HG03439 (cell line): ENCODE measurements at regions not wholly inside any gene's neighbourhood (a gene's known extent, or its start where the extent isn't known, plus 50 kb on each side); places are given as distances from the start of the nearest gene placed in this dataset.

ENCODE experiments used
- ATAC-seq: cut with Tn5 transposase; IDR thresholded peaks from one replicate; pipeline ENCODE4 v1.9.1; 2021; ENCODE audit warnings: mild to moderate bottlenecking, moderate library complexity; ENCODE audit not compliant: unreplicated experiment

DNA sequence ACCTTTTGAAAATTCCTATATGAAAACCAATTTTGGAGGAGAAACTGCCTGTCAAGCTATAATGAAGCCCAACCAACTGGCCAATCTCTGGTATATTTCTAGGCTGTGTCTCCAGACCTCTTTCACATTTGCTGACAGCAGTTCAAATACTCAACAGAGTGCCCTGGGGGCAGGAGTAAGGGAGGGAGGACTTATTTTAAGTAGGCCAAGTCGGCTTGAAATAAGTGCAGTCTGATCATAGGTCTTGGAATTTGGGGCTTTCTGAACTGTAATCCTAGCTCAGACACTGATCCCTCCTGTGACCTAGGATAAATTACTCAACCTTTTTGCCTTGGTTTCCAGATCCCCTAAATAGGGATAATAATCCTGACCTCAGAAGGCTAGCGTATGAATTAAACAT is 59.4 kb upstream of the SLC7A11 start:
- no peak for ATAC-seq

DNA sequence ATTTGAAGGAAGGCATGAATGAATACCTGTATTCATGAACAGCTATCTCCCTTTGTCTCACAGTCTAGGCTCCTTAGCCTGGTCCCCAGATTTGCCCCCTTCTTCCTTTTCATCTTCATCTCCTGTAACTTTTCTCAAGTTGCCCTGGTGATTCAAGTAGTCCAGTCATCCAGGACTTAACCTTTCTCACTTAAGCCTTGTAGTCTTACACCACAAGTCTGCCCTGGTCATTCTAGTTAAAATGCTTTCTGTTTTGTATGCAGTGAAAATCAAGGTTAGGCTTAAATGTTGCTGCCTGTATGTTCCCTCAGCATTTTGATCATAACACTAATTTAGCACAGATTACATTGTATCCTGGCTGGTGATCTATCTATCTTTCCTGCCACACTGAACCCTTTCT is 58.5 kb upstream of the SLC7A11 start:
- ATAC-seq, result no peak

DNA sequence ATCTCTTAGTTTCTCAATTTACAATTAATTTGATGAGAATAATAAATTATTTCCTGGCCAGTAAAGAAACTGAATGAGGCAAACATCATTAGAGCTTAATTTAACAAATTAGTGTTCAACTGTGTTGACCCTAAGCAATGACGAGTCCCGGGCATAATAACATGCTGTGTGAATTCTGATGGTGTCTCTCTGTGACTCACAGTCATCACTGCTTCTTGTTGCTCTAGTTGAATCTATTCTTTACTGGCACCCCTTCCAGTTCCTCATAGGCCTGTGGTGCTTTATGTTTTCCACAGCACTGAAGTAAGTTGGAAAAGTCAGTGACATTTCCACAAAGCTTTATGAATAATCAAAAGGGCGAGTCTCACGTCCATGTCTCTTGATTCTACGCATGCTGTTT is 57.7 kb upstream of the SLC7A11 start:
- ATAC-seq, result no peak

DNA sequence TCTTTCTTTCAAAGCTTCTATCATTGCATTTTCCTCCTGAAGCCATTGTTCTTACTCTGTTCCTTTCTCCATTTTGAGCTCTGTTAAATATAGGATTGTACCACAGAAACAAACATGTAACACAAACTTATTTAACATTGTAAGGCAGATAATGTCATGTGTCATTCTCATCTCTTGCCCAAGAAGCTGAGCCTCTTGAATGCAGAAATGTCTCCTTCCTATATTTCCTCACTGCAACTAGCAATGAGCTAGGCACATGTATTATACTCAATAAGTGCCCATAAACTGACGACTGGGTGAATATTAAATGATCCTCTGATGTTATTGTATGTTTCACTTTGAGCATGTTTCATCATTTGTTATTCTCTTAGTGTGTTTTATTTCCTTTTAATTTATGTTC is 56.7 kb upstream of the SLC7A11 start:
- no peak for ATAC-seq

DNA sequence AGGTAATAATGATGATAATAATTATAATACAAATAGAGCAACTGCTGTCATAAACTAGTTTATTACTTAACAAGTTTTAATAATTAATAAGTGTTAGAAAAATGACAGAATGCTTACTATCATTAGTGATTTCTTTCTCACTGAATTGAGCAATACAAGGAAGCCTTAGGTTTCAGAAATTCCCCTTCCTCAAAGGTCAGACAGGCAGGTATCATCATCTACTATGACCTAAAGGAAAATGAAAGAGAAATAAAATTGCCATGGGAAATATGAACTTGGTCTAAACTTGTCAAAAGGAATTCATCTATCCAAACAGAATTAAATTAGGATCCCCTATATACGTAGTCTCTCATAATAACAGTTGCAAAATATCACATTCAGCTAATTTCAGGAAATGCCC is 56.3 kb upstream of the SLC7A11 start:
- ATAC-seq, result no peak

DNA sequence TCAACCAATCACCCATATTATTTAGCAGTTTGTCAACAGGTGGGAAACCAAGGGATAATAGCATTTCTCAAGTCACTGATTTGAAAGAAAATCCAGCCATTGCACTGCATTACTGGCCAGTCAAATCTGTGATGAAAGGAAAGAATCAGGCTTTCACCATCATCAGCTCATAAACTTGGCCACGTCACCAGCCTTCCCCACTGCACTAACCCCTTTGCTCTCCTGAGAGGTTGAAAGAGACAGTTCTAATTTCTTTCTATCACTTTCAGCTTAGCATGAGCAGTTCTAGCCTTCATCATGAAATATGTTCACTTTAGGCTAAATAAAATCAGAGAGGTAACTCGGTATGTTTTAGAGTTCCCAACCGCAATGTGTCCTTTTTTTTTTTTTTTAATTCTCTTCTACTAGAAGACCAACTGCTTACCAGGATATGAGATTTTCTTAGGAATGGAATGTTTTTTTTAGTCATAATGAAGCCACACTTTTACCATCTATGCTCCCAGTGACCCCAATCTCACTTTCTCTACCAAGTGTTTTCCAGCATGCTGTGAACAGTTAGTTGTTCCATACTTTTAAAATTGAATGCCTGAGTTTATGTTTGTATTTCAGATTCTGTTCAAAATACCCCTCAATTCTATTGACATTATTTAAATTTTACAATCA is 55.7 kb upstream of the SLC7A11 start:
- ATAC-seq, result no peak

DNA sequence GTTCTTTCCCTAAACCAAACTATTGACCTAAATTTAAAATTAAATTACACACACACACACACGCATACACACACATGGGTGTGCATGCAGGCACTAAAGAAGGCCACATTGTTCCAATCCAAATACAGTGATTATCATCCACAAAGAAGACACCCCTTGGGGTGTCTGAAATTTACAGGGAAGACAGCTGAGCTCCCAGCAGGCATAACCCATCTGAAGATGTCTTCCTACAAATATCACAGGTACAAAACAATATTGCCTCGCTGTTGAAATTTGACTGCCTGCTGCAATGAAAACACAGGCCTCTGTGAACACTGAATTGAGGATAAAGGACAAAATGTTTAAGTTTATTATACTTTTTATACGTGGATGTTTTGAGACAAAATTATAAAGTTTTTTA is 50.2 kb upstream of the SLC7A11 start:
- no peak for ATAC-seq
